ENCODE measurements at regions not wholly inside any gene's neighbourhood (a gene's known extent, or its start where the extent isn't known, plus 50 kb on each side); places are given as distances from the start of the nearest gene placed in this dataset.

- H3K27me3 ChIP-seq (ENCODE audit: control insufficient read depth, insufficient read depth, low read length), result no peaks in the 10 kb centered on the region
- H3K79me2 ChIP-seq, result no peaks in the 10 kb centered on the region
- H3K4me3 ChIP-seq (ENCODE audit: low read depth, low read length), result no peak overlapping the region
- H3K9me3 ChIP-seq (ENCODE audit: control insufficient read depth, low read length), result no peaks in the 10 kb centered on the region
- no peak overlapping the region for H3K27ac ChIP-seq
- no peak for TF ChIP-seq CTCF (IDR thresholded peaks at IDR 0.05)
- H2AFZ ChIP-seq, result no peak overlapping the region
- no peaks in the 10 kb centered on the region for H3K4me1 ChIP-seq
- H3K9ac ChIP-seq, result no peak overlapping the region
- no peak overlapping the region for H3K4me2 ChIP-seq (ENCODE audit: low read length)
- no peaks in the 10 kb centered on the region for H3K36me3 ChIP-seq (ENCODE audit: control insufficient read depth, insufficient read depth, low read length)
These were observed 315.5 kb upstream of the OR4E1 start for GRCh38 chr14:21989090-21989489.

GRCh38 chr14:21988413-21988812, 314.8 kb upstream of the OR4E1 start:
- H3K4me3 ChIP-seq (ENCODE audit: low read depth, low read length), result no peak overlapping the region
- H3K27ac ChIP-seq, result no peak overlapping the region
- TF ChIP-seq CTCF (IDR thresholded peaks at IDR 0.05), result no peak
- H3K36me3 ChIP-seq (ENCODE audit: control insufficient read depth, insufficient read depth, low read length), result no peaks in the 10 kb centered on the region
- no peaks in the 10 kb centered on the region for H3K79me2 ChIP-seq
- H2AFZ ChIP-seq, result no peak overlapping the region
- H3K9ac ChIP-seq, result no peak overlapping the region
- H3K4me1 ChIP-seq, result no peaks in the 10 kb centered on the region
- no peaks in the 10 kb centered on the region for H3K27me3 ChIP-seq (ENCODE audit: control insufficient read depth, insufficient read depth, low read length)
- H3K9me3 ChIP-seq (ENCODE audit: control insufficient read depth, low read length), result no peaks in the 10 kb centered on the region
- no peak overlapping the region for H3K4me2 ChIP-seq (ENCODE audit: low read length)

GRCh38 chr14:21987937-21988336, 314.3 kb upstream of the OR4E1 start:
- no peak overlapping the region for H3K4me3 ChIP-seq (ENCODE audit: low read depth, low read length)
- no peaks in the 10 kb centered on the region for H3K36me3 ChIP-seq (ENCODE audit: control insufficient read depth, insufficient read depth, low read length)
- no peak overlapping the region for H3K4me2 ChIP-seq (ENCODE audit: low read length)
- H3K4me1 ChIP-seq, result no peaks in the 10 kb centered on the region
- no peak overlapping the region for H3K27ac ChIP-seq
- no peaks in the 10 kb centered on the region for H3K9me3 ChIP-seq (ENCODE audit: control insufficient read depth, low read length)
- no peak overlapping the region for H3K9ac ChIP-seq
- TF ChIP-seq CTCF (IDR thresholded peaks at IDR 0.05), result no peak
- H3K27me3 ChIP-seq (ENCODE audit: control insufficient read depth, insufficient read depth, low read length), result no peaks in the 10 kb centered on the region
- no peak overlapping the region for H2AFZ ChIP-seq
- H3K79me2 ChIP-seq, result no peaks in the 10 kb centered on the region

GRCh38 chr14:21985081-21985480, 311.5 kb upstream of the OR4E1 start:
- Histone ChIP-seq H3K4me3 (ENCODE audit: low read depth, low read length) (no peak overlapping the region), H2AFZ (no peak overlapping the region), H3K27ac (no peak overlapping the region), H3K9ac (no peak overlapping the region), H3K79me2 (no peaks in the 10 kb centered on the region), H3K36me3 (ENCODE audit: control insufficient read depth, insufficient read depth, low read length) (no peaks in the 10 kb centered on the region), H3K4me1 (no peaks in the 10 kb centered on the region), H3K27me3 (ENCODE audit: control insufficient read depth, insufficient read depth, low read length) (no peaks in the 10 kb centered on the region), H3K9me3 (ENCODE audit: control insufficient read depth, low read length) (no peaks in the 10 kb centered on the region), H3K4me2 (ENCODE audit: low read length) (no peak overlapping the region)
- no peak for TF ChIP-seq CTCF (IDR thresholded peaks at IDR 0.05)

- Histone ChIP-seq H3K36me3 (ENCODE audit: control insufficient read depth, insufficient read depth, low read length) (no peaks in the 10 kb centered on the region), H3K4me3 (ENCODE audit: low read depth, low read length) (no peak overlapping the region), H3K4me1 (no peaks in the 10 kb centered on the region), H2AFZ (no peak overlapping the region), H3K27ac (no peak overlapping the region), H3K4me2 (ENCODE audit: low read length) (no peak overlapping the region), H3K9me3 (ENCODE audit: control insufficient read depth, low read length) (no peaks in the 10 kb centered on the region), H3K9ac (no peak overlapping the region), H3K27me3 (ENCODE audit: control insufficient read depth, insufficient read depth, low read length) (no peaks in the 10 kb centered on the region), H3K79me2 (no peaks in the 10 kb centered on the region)
- no peak for TF ChIP-seq CTCF (IDR thresholded peaks at IDR 0.05)
These were observed 305.3 kb upstream of the OR4E1 start for GRCh38 chr14:21978999-21979314.
